DND-41 (cell line): ENCODE measurements at regions not wholly inside any gene's neighbourhood (a gene's known extent, or its start where the extent isn't known, plus 50 kb on each side); places are given as distances from the start of the nearest gene placed in this dataset.

Experiments used
- ATAC-seq: fragments of 200-7000 bp; cut with Tn5 transposase; 3 replicates; pipeline ENCODE4 v1.9.1; 2021; ENCODE audit warnings: low read depth; ENCODE audit not compliant: insufficient read depth
- DNase-seq: peaks from one replicate; pipeline ENCODE4 v3.0.0-alpha.2; 2020
- H2AFZ ChIP-seq: 2 replicates; pipeline ENCODE4 v1.6.0; 2012; ENCODE audit warnings: low read depth, low read length
- H3K27ac ChIP-seq: 2 replicates; pipeline ENCODE4 v1.5.1; 2012; ENCODE audit warnings: low read length, inconsistent platforms
- H3K27me3 ChIP-seq: fragments of 200-600 bp; sonication (generic); 2 replicates; pipeline ENCODE4 v1.6.0; 2012; ENCODE audit warnings: low read length, mild to moderate bottlenecking, inconsistent platforms; ENCODE audit not compliant: insufficient read depth, poor library complexity
- H3K36me3 ChIP-seq: 2 replicates; pipeline ENCODE4 v1.5.1; 2012; ENCODE audit warnings: low read length, inconsistent platforms; ENCODE audit not compliant: insufficient read depth
- H3K4me1 ChIP-seq: 2 replicates; pipeline ENCODE4 v1.5.1; 2012; ENCODE audit warnings: mild to moderate bottlenecking, low read length; ENCODE audit not compliant: insufficient read depth
- H3K4me2 ChIP-seq: 2 replicates; pipeline ENCODE4 v1.6.0; 2012; ENCODE audit warnings: mild to moderate bottlenecking, moderate library complexity, low read length, inconsistent platforms; ENCODE audit not compliant: insufficient read depth
- H3K4me3 ChIP-seq, 2 experiments: fragments of 200-600 bp in 1 of 2; shearing (Covaris generic) in 1 of 2; 2 replicates each; pipeline ENCODE4 v1.5.1; 2012 to 2016; ENCODE audit warnings: inconsistent platforms in 2 of 2, low read length in 2 of 2, mild to moderate bottlenecking in 2 of 2, low read depth in 1 of 2, moderate library complexity in 1 of 2
- H3K79me2 ChIP-seq: 2 replicates; pipeline ENCODE4 v1.6.0; 2012; ENCODE audit warnings: low read length, inconsistent platforms; ENCODE audit not compliant: insufficient read depth
- H3K9ac ChIP-seq: 2 replicates; pipeline ENCODE4 v1.6.0; 2012; ENCODE audit warnings: low read depth, mild to moderate bottlenecking, inconsistent platforms, low read length, moderate library complexity
- H3K9me3 ChIP-seq: 2 replicates; pipeline ENCODE4 v1.5.1; 2012; ENCODE audit warnings: low read length, moderate library complexity, mild to moderate bottlenecking, inconsistent platforms; ENCODE audit not compliant: insufficient read depth, severe bottlenecking
- H4K20me1 ChIP-seq: 2 replicates; pipeline ENCODE4 v1.6.0; 2012; ENCODE audit warnings: low read length; ENCODE audit not compliant: insufficient read depth
- CTCF ChIP-seq: IDR thresholded peaks from 2 replicates; pipeline ENCODE4 v1.5.1; 2012; ENCODE audit warnings: borderline replicate concordance, low read length, moderate library complexity, mild to moderate bottlenecking; ENCODE audit not compliant: poor library complexity, severe bottlenecking; ENCODE audit errors: extremely low read depth
- EZH2 ChIP-seq: IDR thresholded peaks from 3 replicates; pipeline ENCODE4 v1.6.1; 2012; ENCODE audit warnings: borderline replicate concordance, low read depth, mild to moderate bottlenecking, moderate library complexity, low read length, inconsistent platforms; ENCODE audit not compliant: severe bottlenecking

GRCh38 chr6:14785493-14785790 lies 460.4 kb upstream of the JARID2 start:
- ATAC-seq (no peak), DNase-seq (no peak)
- Histone ChIP-seq H3K36me3 (no peaks in the 10 kb centered on the region), H3K4me1 (peaks cover 5% of the 10 kb centered on the region; the same call in 1 of the 2 replicates), H2AFZ (peak overlapping the region; percentile 64; the same call in 1 of the 2 replicates), H3K9ac (no peak overlapping the region), H4K20me1 (no peaks in the 10 kb centered on the region), H3K79me2 (no peaks in the 10 kb centered on the region), H3K4me3 (no peak overlapping the region), H3K27ac (no peak overlapping the region), H3K4me2 (no peak overlapping the region), H3K9me3 (no peaks in the 10 kb centered on the region), H3K27me3 (no peaks in the 10 kb centered on the region)
- TF ChIP-seq EZH2 (no peak), CTCF (no peak)

GRCh38 chr6:14786008-14786407 lies 459.9 kb upstream of the JARID2 start:
- no peak overlapping the region for H3K4me2 ChIP-seq
- H3K9me3 ChIP-seq, result no peaks in the 10 kb centered on the region
- H4K20me1 ChIP-seq, result no peaks in the 10 kb centered on the region
- no peak overlapping the region for H3K27ac ChIP-seq
- no peak overlapping the region for H3K9ac ChIP-seq
- DNase-seq (no peak), ATAC-seq (no peak)
- H3K36me3 ChIP-seq, result no peaks in the 10 kb centered on the region
- peaks cover 5% of the 10 kb centered on the region; the same call in 1 of the 2 replicates for H3K4me1 ChIP-seq
- no peak overlapping the region for H3K4me3 ChIP-seq
- TF ChIP-seq EZH2 (no peak), CTCF (no peak)
- H3K79me2 ChIP-seq, result no peaks in the 10 kb centered on the region
- no peaks in the 10 kb centered on the region for H3K27me3 ChIP-seq
- no peak overlapping the region for H2AFZ ChIP-seq

DNA sequence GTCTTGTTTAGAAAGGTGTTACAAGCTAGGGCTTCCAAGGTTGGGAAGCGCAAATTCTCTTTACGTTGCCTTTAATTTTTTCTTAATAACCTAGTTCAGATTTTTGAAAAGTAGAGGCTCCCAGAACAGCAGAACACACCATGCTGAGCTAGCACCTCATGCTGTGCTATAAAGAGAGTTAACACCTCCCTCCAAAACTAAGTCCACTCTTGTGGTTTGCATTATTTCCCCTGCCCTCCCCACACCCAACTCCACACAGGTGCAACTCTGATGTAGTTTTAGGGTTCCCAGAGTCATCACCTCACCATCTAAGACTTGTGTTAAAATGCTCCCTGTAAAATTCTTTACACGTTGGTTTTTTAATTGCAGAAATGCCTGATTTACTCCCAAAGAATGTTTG lies 459.4 kb upstream of the JARID2 start:
- Histone ChIP-seq H3K4me1 (peaks cover 5% of the 10 kb centered on the region; the same call in 1 of the 2 replicates), H3K4me2 (no peak overlapping the region)
- no peak for TF ChIP-seq CTCF
- TF ChIP-seq EZH2, result no peak

DNA sequence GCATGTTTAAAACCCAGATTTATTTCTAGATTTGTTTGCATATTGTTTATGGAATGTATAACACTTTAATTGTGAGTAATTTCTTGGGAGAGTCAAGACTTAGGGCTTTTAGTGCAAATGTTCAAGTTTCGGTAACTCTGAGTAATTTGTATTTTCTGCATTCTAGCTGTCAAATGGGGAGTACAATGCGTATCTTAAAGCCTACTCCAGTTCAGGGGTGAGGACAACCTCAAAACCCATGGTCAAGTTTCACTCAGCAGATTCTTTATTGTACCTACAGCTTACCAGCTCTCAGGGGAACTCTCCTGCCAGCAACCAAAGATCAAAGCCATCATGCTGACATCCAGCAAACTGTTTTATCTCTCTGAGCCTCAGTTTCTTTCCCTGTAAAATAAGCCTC lies 458.6 kb upstream of the JARID2 start:
- DNase-seq, result no peak
- Histone ChIP-seq H3K79me2 (no peaks in the 10 kb centered on the region), H3K9ac (no peak overlapping the region), H3K27ac (no peak overlapping the region), H3K27me3 (no peaks in the 10 kb centered on the region), H2AFZ (no peak overlapping the region), H3K4me2 (no peak overlapping the region), H3K36me3 (no peaks in the 10 kb centered on the region), H4K20me1 (no peaks in the 10 kb centered on the region), H3K4me3 (no peak overlapping the region), H3K4me1 (peaks cover 5% of the 10 kb centered on the region; the same call in 1 of the 2 replicates), H3K9me3 (no peaks in the 10 kb centered on the region)
- TF ChIP-seq EZH2, result no peak
- ATAC-seq, result no peak

More for the DNA sequence above, 459.4 kb upstream of the JARID2 start:
- H3K36me3 ChIP-seq, result no peaks in the 10 kb centered on the region
- no peak overlapping the region for H3K4me3 ChIP-seq
- no peak overlapping the region for H3K27ac ChIP-seq
- no peaks in the 10 kb centered on the region for H3K9me3 ChIP-seq
- ATAC-seq (peak; percentile 48; the same call in 1 of the 3 replicates), DNase-seq (no peak)
- no peak overlapping the region for H2AFZ ChIP-seq
- H3K9ac ChIP-seq, result no peak overlapping the region
- no peaks in the 10 kb centered on the region for H3K79me2 ChIP-seq
- no peaks in the 10 kb centered on the region for H4K20me1 ChIP-seq
- no peaks in the 10 kb centered on the region for H3K27me3 ChIP-seq
